Muscle of leg (tissue), 3 donors: ENCODE measurements at regions not wholly inside any gene's neighbourhood (a gene's known extent, or its start where the extent isn't known, plus 50 kb on each side); places are given as distances from the start of the nearest gene placed in this dataset.

ENCODE experiments used
- DNase-seq: peaks from one replicate; pipeline ENCODE4 v3.0.0; 2013
- H3K27ac ChIP-seq: one replicate; pipeline ENCODE4 v1.5.1; 2013; ENCODE audit warnings: mild to moderate bottlenecking, low read length, control low read depth
- H3K27me3 ChIP-seq: one replicate; pipeline ENCODE4 v1.6.1; 2013; ENCODE audit warnings: low read length; ENCODE audit not compliant: control insufficient read depth, insufficient read depth
- H3K36me3 ChIP-seq: one replicate; pipeline ENCODE4 v1.6.1; 2013; ENCODE audit warnings: low read length; ENCODE audit not compliant: control insufficient read depth, insufficient read depth
- H3K4me1 ChIP-seq: one replicate; pipeline ENCODE4 v1.6.1; 2013; ENCODE audit warnings: low read length; ENCODE audit not compliant: control insufficient read depth, insufficient read depth
- H3K4me3 ChIP-seq: one replicate; pipeline ENCODE4 v1.5.1; 2013; ENCODE audit warnings: low read length, control low read depth
- H3K9me3 ChIP-seq: replicated peaks from 2 replicates; pipeline ENCODE4 v1.6.1; 2013; ENCODE audit warnings: low read depth, low read length; ENCODE audit not compliant: control insufficient read depth
- WGBS: methylation state at CpG from one replicate; pipeline ENCODE4 v1.1.5; 2013; ENCODE audit warnings: missing lambda C conversion rate; ENCODE audit not compliant: insufficient coverage; 5-methylcytosine and 5-hydroxymethylcytosine counted together

DNA sequence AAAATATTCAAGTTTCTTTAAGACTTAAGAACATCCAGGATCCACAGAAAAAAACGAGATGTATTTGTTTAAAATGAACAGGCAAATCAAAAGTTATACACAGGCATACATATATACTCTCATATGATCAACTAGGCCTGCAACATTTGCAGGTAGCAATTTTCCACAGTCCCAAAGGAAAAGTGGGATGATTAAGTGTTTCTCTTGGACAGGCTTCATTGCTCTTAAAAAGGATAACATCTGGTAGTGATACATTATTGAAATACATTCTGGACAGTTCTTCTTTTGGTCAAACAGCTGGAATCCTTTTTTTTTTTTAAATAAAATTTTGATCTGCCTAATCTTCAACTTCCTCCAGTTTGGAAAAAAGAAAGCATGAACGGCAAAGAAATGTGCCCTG is 114.8 kb upstream of the TDRD3 start:
- no CpG with 5 or more reads among the region's 2 CpGs for WGBS

GRCh38 chr13:60282708-60283107 is 114.3 kb upstream of the TDRD3 start:
- peaks cover 4% of the 10 kb centered on the region for H3K4me1 ChIP-seq
- no peaks in the 10 kb centered on the region for H3K36me3 ChIP-seq
- no peak overlapping the region for H3K4me3 ChIP-seq
- WGBS = 0% methylated on average over 1 of the region's 1 CpG
- no peak for DNase-seq
- no peak overlapping the region for H3K27ac ChIP-seq
- H3K9me3 ChIP-seq = no peaks in the 10 kb centered on the region
- no peaks in the 10 kb centered on the region for H3K27me3 ChIP-seq

More for the DNA sequence above, 114.8 kb upstream of the TDRD3 start:
- Histone ChIP-seq H3K27me3 (no peaks in the 10 kb centered on the region), H3K4me1 (peaks cover 4% of the 10 kb centered on the region), H3K9me3 (no peaks in the 10 kb centered on the region), H3K27ac (no peak overlapping the region), H3K4me3 (no peak overlapping the region), H3K36me3 (no peaks in the 10 kb centered on the region)
- peak; percentile 90 for DNase-seq

GRCh38 chr13:60286707-60287106 is 110.3 kb upstream of the TDRD3 start:
- H3K27me3 ChIP-seq = no peaks in the 10 kb centered on the region
- H3K4me1 ChIP-seq = no peaks in the 10 kb centered on the region
- no peak overlapping the region for H3K4me3 ChIP-seq
- no peaks in the 10 kb centered on the region for H3K36me3 ChIP-seq
- WGBS = 89% methylated on average over 3 of the region's 10 CpGs
- no peak overlapping the region for H3K27ac ChIP-seq
- no peak for DNase-seq
- no peaks in the 10 kb centered on the region for H3K9me3 ChIP-seq

DNA sequence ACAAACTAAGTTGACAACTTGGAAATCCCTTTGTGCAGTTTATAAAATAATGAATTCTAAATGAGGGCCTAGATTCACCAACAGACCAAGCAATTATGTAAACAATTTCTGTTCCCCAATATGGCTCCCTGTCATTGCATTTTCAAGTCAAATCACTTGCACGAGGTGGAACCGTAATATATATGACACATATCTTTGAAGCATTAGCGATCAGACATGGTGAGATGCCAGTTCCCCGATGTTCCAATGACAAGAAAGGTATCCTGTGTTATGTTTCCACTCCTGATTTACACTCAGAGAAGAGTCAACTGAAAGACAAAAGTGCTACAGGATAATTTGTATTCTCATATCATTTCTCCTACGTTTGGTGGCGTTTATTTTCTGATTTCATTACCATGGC is 108.5 kb upstream of the TDRD3 start:
- no peak for DNase-seq
- H3K4me1 ChIP-seq = no peaks in the 10 kb centered on the region
- H3K9me3 ChIP-seq = no peaks in the 10 kb centered on the region
- no peak overlapping the region for H3K27ac ChIP-seq
- H3K27me3 ChIP-seq = no peaks in the 10 kb centered on the region
- 100% methylated on average over 1 of the region's 6 CpGs for WGBS
- H3K4me3 ChIP-seq = no peak overlapping the region
- H3K36me3 ChIP-seq = no peaks in the 10 kb centered on the region

- no peaks in the 10 kb centered on the region for H3K9me3 ChIP-seq
- H3K4me1 ChIP-seq = no peaks in the 10 kb centered on the region
- H3K27me3 ChIP-seq = no peaks in the 10 kb centered on the region
- no peak overlapping the region for H3K27ac ChIP-seq
- whole genome bisulfite sequencing = 56% methylated on average over 3 of the region's 7 CpGs
- no peaks in the 10 kb centered on the region for H3K36me3 ChIP-seq
- H3K4me3 ChIP-seq = no peak overlapping the region
- DNase-seq = no peak
Measured at GRCh38 chr13:60303166-60303565, 93.9 kb upstream of the TDRD3 start.

GRCh38 chr13:60311527-60311926 is 85.5 kb upstream of the TDRD3 start:
- H3K9me3 ChIP-seq = no peaks in the 10 kb centered on the region
- H3K27me3 ChIP-seq = no peaks in the 10 kb centered on the region
- WGBS = 64% methylated on average over 4 of the region's 4 CpGs
- H3K4me1 ChIP-seq = no peaks in the 10 kb centered on the region
- H3K4me3 ChIP-seq = no peak overlapping the region
- DNase-seq = no peak
- H3K27ac ChIP-seq = no peak overlapping the region
- H3K36me3 ChIP-seq = no peaks in the 10 kb centered on the region

DNA sequence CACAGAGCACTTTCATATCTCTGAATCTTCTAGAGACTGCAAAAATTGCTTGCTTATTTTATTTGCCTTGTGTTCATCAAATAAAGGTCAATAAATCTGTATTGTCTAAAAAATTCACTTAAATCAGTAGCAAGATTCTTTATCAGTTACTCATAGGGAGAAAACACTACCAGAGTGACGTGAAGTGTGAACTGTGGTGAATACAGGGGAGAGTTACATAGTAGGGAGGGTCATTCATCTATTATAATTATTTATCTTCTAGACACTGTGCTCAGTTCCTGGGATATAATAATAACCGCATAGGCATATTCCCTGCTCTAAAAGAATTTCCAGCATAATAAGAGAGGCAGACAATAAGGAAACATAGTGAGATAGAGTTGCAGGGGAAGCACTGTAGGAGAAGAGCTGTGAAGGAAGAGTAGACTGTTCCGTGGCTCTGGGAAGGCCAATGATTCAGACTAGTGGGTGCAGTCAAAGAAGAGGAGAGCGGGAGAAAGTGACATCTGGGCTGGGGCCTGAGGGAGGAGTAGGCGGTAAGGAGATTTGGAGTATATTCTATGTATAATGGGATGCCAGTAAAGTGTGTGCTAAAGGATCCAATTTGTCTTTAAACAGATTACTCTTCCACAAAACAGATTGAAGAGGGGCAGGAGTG is 84.0 kb upstream of the TDRD3 start:
- 78% methylated on average over 2 of the region's 5 CpGs for WGBS
- H3K4me3 ChIP-seq = no peak overlapping the region
- H3K27ac ChIP-seq = no peak overlapping the region
- no peaks in the 10 kb centered on the region for H3K9me3 ChIP-seq
- H3K27me3 ChIP-seq = no peaks in the 10 kb centered on the region
- H3K4me1 ChIP-seq = no peaks in the 10 kb centered on the region
- no peaks in the 10 kb centered on the region for H3K36me3 ChIP-seq
- no peak for DNase-seq

DNA sequence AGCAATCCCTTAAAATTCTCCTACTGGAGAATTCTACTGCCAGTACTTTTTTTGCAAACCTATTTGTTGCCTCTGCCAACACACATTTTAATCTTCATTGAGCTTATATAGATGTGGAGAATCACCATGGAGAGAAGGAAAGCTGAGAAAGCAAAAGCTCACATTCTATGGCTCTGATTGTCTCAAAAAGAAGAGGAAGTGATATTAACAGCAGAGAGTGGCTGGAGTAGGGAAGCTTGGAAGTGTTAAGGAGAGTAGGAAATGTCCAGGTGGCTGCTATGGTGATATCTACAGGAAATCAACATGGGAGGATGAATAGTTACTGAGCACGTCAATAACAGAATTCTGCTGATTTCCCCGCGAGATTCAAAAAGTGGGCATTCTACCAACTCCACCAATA is 78.8 kb upstream of the TDRD3 start:
- no peak overlapping the region for H3K27ac ChIP-seq
- H3K4me1 ChIP-seq = no peaks in the 10 kb centered on the region
- H3K9me3 ChIP-seq = no peaks in the 10 kb centered on the region
- no peaks in the 10 kb centered on the region for H3K27me3 ChIP-seq
- DNase-seq = peak; percentile 49
- 50% methylated on average over 2 of the region's 3 CpGs for WGBS
- H3K36me3 ChIP-seq = no peaks in the 10 kb centered on the region
- no peak overlapping the region for H3K4me3 ChIP-seq

DNA sequence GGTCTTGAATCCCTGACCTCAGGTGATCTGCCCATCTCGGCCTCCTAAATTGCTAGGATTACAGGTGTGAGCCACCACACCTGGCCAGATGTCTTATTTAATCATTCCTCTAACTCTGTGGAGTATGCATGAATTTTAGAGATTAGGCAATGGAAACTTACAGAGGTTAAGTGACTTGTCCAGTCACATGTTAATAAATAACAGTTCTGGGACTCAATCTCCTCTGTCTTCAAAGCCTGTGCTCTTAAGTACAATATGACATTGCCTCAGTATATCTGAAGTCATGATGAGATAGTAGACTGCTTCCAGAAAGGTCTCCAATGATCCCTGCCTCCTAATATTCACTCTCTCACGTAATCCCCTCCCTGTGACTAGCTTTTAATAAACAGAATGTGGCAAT is 72.9 kb upstream of the TDRD3 start:
- H3K36me3 ChIP-seq = no peaks in the 10 kb centered on the region
- no peaks in the 10 kb centered on the region for H3K27me3 ChIP-seq
- H3K9me3 ChIP-seq = no peaks in the 10 kb centered on the region
- H3K27ac ChIP-seq = no peak overlapping the region
- DNase-seq = no peak
- no peak overlapping the region for H3K4me3 ChIP-seq
- WGBS = no CpG with 5 or more reads among the region's 2 CpGs
- H3K4me1 ChIP-seq = no peaks in the 10 kb centered on the region

DNA sequence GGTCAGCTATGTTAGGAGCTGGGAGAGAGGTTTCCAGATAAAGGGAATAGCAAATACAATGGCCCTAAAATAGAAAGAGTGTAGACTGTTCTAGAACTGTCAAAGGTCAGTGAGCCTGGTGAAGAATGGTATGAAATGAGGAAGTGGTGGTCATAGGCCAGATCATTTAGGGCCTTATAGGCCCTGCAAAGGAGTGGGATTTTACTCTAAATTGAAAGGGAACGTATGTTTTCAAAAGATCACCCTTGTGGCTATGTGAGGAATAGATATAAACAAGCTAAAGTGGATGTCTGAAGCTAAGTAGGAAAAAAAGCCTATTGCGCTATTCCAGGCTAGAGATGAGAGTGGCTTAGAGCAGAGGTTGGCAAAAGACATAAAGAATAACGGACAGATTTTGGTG is 70.7 kb upstream of the TDRD3 start:
- H3K27me3 ChIP-seq = no peaks in the 10 kb centered on the region
- no peak for DNase-seq
- no peak overlapping the region for H3K27ac ChIP-seq
- H3K4me1 ChIP-seq = no peaks in the 10 kb centered on the region
- H3K36me3 ChIP-seq = no peaks in the 10 kb centered on the region
- no peaks in the 10 kb centered on the region for H3K9me3 ChIP-seq
- H3K4me3 ChIP-seq = no peak overlapping the region
- 91% methylated on average over 3 of the region's 3 CpGs for WGBS

DNA sequence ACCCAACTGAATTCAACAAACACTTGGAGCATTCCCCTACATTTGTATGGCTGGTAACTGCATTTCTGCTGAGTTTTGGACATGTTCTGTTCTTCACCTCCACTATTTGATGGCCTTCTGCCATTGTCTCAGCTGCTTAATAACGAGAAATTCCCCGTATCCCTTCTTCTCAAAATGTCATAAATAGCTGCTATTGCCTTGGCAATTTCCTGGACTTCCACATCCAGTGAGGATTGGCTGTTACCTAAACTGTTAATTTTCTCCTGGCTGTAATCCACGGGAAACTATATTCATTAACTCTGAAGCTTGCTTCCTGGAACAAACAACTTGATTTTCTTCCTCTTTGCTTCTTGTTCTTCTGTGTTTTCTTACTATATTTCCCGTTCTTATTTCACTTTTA is 69.5 kb upstream of the TDRD3 start:
- no peak overlapping the region for H3K4me3 ChIP-seq
- H3K9me3 ChIP-seq = no peaks in the 10 kb centered on the region
- H3K4me1 ChIP-seq = no peaks in the 10 kb centered on the region
- peak; percentile 62 for DNase-seq
- no peaks in the 10 kb centered on the region for H3K36me3 ChIP-seq
- WGBS = 4% methylated on average over 3 of the region's 4 CpGs
- H3K27me3 ChIP-seq = no peaks in the 10 kb centered on the region
- no peak overlapping the region for H3K27ac ChIP-seq
